HG02852 (cell line): ENCODE measurements at regions not wholly inside any gene's neighbourhood (a gene's known extent, or its start where the extent isn't known, plus 50 kb on each side); places are given as distances from the start of the nearest gene placed in this dataset.
"Not testable (repeated sequence)": the region's sequence is repeated elsewhere in the genome, so short reads cannot be mapped to it uniquely, and the experiment has no call there.

Experiments
- ATAC-seq: cut with Tn5 transposase; IDR thresholded peaks from one replicate; pipeline ENCODE4 v1.9.1; 2021; ENCODE audit warnings: mild to moderate bottlenecking, moderate library complexity; ENCODE audit not compliant: unreplicated experiment

DNA sequence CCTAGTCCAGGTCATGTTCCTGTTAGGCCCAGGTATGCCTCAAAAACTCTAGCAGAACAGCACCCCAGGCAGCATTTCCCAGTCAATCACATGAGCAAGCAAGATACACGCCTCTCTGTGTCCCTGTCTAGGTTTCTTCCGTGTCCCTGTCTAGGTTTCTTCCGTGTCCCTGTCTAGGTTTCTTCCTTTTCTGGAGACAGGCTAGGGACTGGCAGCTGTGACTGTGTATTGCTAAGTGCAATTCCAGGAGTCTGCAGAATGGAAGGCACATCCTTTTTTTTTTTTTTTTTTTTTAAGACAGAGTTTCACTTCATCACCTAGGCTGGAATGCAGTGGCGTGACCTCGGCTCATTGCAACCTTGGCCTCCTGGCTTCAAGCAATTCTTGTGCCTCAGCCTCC is 77.6 kb downstream of the SETD4 start:
- no peak for ATAC-seq

DNA sequence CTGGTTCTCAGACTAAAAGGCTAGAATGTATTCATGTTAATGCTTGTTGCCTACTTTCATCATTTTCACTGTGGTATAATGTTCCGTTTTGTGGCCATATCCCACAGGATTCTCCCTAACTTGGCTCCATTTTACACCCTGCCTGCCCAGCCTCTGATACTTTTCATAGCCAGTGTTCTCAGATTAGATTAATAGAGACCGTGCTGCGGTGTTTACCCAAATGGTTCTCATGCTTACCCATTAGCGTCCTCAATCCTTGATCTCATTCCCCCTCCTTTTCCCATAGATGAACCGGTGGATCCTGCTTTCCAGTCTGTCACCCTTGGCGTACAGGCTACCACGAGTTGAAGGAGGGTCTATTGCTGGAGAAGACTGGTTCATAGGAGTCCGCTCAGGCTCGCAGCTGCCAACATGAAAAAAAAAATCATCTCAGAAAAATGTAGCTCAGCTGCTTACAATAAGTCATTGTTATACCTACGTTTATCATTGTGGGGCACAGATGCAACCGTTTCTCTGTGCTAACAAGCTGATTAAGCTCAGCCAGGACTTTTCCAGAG is 78.7 kb downstream of the SETD4 start:
- no peak for ATAC-seq

DNA sequence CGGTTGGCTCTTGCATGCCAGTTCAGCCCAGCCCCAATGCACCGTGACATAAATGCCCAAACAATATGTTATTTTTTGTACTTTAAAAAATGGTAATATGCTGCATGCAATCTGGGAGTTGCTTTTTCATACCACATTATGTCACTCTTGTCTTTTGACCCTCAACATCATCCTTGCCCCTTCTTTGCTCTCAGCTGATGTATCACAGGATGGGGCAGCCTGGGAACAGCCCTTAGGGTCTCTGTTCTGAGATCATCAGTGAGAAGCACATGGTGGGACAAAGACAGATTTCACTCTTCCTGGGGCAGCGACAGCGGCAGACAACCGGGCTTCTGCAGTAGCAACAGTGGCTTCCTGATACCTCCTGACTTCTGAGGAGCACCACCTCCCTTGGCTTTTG is 79.5 kb downstream of the SETD4 start:
- ATAC-seq = no peak

DNA sequence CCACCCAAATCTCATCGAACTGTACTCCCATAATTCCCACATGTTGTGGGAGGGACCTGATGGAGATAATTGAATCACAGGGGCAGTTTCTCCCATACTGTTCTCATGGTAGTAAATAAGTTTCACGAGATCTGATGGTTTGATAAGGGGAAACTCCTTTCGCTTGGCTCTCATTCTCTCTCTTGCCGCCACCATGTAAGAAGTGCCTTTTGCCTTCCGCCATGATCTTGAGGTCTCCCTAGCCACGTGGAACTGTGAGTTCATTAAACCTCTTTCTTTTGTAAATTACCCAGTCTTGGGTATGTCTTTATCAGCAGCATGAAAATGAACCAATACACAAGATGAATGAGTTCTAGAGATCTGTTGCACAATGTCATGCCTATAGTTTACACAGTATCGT is 82.5 kb downstream of the SETD4 start:
- not testable (repeated sequence) for ATAC-seq

DNA sequence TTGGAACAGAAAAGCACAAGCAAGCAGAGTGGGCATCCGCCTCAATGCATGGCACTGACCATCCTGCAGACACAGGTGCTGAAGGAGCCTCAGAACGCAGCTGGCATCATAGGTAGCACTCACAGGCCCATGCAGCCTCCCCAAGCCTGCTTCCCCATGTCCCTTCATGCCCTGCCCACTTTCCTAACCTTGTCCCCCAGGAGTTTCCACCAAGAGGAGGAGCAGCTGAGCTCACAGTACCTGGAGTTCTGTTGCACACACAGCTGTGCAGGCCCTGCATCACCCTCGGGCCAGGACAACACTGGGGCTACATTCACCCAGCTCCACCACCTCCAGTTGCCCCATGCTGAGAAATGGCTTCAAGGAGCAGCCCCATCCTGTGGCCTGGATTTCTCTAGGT is 83.4 kb downstream of the SETD4 start:
- no peak for ATAC-seq

DNA sequence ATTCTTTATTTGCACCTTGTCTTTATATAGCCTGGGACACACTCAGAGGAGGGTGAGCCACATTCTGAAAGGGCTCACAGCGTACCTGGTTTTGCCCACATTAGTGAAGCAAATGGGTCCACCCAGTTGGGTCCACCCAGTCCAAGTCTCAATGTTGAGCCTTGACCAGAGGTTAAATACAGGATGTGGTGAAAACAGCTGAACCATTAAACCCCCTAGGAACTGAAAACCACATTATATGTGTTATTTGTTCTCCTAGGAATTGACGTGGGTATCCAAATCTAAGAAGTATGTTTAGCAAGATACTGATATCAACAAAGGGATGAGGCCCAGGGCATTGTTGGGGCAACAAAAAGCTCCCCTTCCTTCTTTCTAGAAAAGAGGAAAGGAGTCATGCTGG is 83.8 kb downstream of the SETD4 start:
- no peak for ATAC-seq

DNA sequence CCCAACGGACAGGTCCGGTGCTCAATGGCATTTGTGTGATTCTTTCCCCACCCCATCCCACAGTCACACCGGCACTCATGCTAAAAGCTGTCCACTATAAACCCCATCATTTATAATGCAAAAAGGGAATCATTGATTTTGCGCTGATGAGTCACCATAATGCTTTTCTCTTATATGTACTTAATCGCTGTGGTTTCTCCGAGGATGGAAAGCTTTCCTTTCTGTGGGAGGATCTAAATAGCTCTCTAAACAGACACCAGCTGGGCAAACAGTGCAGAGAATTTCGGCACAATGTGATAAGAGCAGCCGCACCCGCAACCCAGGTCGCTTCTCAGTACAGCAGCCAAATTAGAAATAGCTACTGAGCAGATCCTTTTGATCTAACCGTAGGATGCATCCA is 85.6 kb downstream of the SETD4 start:
- no peak for ATAC-seq

DNA sequence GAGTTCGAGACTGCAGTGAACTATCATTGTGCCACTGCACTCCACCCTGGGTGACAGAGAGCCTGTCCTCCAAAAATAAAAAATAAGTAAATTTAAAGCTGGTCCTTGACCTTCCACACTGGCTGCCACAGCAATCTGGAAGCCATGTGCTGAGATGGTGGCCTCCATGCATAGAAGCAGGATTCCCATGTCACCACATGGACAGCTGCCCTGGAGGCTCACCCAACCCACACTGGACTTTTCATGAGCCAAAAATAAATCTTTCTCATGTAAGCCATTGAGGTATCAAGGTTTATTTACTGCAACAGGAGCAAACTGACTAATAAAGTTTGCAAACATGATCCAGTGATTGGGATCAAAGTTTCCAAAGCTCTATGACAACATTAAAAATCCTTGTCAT is 88.5 kb downstream of the SETD4 start:
- no peak for ATAC-seq

DNA sequence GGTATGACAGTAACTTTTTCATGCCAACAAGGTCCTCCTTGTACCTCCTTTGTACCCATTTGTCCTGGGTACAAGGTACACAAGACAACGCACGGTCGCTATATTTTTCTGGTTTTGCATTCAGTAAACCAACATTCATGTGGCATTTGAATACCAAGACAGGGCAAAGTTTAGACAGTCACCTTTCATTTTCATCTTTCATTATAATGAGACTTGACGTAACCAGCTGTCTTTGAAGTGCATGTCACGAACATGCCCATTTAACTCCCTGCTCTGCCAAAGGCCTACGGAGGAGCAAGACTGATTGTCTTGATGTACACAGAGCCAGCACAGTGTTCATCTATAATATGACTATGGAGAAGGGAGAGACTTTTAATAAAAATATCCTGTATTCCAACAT is 91.0 kb downstream of the SETD4 start:
- ATAC-seq = no peak

DNA sequence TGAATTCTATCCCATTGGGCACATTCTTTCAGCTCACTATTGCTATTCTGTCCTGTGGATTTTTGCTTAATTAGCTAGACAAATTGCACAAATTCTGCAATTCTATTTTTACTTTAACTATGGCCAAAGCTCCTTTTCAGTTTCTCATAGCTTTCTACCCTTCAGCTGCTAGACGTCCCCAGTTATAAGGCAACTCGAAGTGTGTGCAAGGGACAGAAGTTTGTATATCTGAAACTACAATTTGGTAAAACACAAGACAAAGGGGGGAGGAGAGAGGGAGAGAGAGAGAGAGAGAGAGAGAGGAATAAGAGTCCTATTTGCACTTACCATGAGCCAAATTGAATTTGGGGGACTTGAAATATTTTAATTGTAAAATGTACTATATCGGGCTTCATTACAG is 91.8 kb downstream of the SETD4 start:
- ATAC-seq = no peak

DNA sequence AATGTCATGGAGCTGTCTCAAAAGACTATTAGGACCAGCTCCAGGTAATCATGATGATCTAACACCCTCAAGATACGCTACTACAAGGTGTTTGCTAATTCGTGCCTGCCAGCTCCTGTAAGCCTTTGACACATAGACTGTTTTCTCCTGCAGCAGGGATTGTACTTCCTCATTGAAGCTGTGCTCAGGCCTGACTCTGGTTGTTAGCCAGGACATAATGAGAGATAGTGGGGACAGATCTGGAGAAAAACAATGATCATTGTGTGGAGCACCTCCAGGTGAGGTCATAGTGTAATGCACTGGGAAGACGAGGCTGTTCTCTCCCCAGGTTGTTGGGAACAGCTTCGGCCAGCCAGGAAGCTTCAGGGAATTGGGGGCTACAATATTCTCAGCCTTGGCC is 94.6 kb downstream of the SETD4 start:
- no peak for ATAC-seq

DNA sequence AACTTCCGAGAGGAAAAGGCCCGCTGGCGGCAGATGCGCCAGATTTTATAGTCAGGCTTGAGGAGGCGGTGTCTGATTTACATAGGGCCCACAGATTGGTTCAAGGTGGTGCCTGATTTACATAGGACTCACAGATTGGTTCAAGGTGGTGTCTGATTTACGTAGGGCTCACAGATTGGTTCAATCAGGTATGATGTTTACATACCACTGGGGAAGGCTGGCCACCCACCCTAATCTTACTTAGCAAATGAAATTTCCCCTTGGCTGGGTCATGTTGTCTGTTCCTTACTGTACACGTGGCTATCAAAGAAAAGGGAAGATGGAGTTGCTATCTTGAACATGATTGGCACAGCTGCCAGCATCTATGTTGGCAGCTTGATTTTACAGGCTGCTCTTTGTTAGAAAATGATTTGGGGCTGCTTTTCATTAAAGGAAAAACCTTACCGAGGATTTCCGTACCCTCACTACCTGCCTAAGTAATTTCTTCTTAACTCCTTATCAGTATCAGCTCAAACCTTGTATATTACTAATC is 96.3 kb downstream of the SETD4 start:
- no peak for ATAC-seq

DNA sequence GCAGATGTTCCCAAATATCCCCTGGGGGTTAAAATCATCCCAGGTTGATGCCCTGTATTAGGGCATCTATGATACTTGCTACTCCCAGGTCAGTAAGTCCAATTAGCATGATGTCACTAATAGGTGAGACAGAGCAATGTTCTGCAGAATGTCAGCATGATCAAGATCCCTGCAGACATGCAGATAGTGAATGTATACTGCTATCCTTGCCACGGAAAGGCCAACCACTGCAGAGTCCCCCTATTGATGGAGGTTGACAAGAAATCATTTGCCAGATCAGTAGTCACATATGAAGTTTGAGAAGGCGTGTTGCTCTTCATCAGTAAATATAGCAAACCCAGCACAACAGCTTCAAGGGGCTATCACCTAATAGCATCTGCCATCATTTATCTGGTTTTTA is 97.4 kb downstream of the SETD4 start:
- no peak for ATAC-seq

DNA sequence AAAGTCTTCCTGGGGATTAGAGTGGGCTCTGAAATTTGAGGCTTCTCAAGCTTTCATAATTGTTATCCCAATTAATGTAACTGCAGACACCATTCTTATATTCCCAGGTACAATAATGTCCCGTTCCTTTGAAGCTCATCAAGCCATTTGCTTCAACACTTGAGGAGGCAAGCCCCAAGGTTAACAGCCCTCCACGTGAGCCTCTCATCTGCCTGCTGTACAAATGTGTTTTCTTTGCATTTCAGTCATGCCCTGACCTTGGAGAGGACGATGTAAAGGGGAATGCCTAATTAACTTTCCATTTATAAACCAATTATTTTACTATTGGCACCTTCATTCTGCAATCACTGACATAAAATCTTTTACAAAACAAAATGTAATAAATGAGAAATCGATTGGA is 106.3 kb downstream of the SETD4 start:
- no peak for ATAC-seq

DNA sequence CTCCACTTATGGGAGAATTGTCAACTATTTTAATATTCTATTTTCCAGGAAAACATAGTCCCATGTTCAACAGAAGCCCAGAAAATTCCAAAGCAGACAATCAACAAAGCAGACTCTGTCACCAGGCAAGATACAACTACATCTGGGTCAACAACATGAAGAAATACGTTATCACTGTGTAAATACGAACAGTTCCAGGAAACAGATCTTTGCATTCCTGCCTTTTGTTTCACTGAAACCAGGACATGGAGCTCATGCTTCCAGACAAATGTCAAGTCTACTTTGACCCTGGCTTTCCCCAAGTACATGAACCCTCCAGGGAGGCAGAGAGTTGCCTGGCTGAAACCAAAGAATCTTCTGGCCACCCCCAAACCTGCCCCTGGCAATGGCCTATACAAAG is 106.7 kb downstream of the SETD4 start:
- no peak for ATAC-seq

DNA sequence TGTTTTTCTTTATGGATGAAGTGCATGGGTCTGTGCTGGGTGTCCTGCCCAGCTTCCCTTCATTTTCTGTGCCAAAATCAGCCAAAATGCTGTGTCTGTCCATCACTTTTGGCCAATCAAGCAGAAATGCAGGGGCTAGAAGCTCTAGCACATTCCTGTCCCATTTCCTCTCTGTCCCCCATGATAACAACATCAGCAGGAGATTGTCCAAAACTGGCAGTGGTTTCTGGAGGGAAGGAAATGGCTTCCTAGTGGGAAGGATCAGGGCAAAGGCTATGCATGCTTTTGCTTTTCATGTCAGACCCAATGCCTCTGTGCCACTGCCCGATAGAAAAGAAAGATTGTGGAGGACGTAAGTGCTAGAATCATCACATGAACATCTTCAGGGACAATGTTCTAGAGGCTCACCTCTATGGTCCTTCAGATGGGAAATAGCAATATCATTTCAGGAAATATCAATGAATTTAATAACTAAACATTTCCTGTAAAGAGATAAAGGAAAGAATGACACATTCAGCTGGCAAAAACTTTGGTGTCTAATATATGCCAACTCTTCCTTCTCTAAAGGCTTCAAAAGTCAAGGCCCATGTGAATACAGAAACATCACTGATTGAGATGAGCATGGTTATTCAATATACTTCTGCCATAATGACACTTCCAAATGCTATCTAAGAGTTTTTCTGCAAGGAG is 107.5 kb downstream of the SETD4 start:
- ATAC-seq = no peak

DNA sequence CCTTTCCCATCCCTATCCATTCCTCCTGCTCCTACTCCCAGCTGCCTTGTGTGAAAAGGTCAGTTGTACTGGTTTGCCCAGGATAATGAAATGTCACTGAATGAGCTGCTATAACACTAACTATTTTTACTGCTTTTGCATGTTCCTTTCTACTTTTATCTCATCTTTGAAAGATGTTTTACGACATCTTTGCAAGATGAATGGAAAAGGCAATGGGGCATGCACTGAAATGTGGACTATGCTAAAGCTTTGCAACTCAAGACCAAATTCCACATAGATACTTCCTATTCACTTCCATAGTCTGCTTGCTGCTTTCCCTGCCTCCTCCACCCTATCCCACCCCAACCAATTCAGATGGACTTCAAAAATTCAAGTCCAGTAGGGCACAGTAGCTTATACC is 111.3 kb downstream of the SETD4 start:
- no peak for ATAC-seq

DNA sequence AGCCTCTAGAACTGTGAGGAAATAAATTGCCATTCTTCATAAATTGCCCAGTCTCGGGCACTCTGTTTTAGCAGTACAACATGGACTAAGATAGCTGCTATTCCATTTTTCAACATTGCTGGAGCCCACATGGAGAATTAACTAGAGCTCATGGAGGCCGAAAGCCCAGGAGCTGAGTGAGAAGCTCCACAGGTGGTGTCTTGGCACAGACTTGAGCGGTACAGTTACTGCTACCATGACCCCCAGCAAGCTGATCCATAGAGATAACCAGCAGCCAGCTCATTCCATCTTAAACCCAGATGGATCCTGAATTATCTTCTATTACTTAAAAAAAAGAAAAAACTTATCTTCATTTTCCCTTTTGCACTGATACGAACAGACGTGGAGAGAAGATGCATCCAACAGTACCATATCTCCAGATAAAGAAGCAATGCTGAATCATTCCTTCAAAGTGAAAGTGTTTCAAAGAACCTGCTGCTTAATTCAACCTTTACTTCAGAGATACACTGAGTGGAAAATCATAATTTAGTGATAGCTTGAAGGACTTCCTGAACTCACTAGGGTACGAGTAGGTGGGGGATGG is 115.1 kb downstream of the SETD4 start:
- no peak for ATAC-seq

DNA sequence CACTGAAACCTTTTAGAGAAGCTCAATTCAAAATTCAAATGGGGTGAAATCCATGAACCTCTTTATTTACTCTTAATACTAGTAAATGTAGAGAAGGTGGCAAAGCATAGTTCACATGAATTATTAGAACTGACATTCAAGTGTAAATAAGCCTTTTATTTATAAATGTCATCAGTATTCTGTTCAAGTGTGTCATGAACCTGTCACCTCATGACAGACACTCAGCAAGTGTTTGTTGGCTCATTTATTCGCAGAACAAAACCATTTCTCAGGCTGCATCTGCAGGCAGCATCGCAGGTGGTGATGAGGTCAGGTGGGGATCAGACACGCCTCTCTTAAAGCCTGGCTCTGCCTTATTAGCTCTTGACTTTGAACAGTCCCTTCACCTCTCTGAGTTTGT is 116.6 kb downstream of the SETD4 start:
- ATAC-seq = no peak

DNA sequence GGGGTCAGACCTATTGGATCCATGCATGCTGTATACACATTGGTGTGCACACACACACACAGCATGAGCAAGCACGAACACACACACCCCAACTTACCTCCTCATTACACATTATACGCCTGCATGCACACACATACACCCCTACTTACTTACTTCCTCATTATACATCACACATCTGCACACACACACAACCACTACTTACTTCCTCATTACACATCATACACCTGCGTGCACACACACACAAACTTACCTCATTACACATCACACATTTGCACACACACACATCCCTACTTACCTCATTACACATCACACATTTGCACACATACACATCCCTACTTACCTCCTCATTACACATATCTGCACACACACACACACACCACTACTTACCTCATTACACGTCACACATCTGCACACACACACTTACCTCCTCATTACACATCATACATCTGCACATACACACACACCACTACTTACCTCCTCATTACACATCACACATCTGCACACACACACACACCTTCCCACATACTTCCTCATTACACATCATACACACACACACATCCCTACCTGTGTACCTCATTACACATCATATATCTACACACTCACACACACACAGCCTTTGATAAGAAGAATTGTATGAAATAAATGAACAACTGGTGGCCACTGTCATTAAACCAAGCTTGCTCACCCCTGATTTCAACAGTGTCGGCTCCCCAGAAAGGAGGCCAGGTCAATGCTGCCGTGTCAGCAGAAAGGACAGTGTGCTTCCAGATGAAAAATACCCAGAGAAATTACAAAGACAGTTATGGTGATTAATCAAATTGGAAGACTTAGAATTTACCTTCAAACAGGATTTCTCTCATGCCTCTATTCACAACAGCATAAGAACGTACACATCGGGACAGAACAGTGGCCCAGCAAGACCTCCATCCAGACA is 117.8 kb downstream of the SETD4 start:
- ATAC-seq = no peak
